H9 (cell line): ENCODE measurements at regions not wholly inside any gene's neighbourhood (a gene's known extent, or its start where the extent isn't known, plus 50 kb on each side); places are given as distances from the start of the nearest gene placed in this dataset.

Source experiments
- DNase-seq: peaks from one replicate; pipeline ENCODE4 v3.0.0-alpha.2; 2017
- H2AFZ ChIP-seq: one replicate; pipeline ENCODE4 v1.6.1; 2013; ENCODE audit warnings: mild to moderate bottlenecking, low read length, control low read depth, moderate library complexity
- H2AK5ac ChIP-seq: 2 replicates; pipeline ENCODE4 v1.6.1; 2013; ENCODE audit warnings: low read length, control low read depth, mixed read lengths; ENCODE audit not compliant: insufficient read length
- H2BK120ac ChIP-seq: one replicate; pipeline ENCODE4 v1.6.1; 2013; ENCODE audit warnings: low read depth, mild to moderate bottlenecking, low read length, control low read depth, inconsistent platforms; ENCODE audit not compliant: poor library complexity, severe bottlenecking
- H2BK12ac ChIP-seq: 2 replicates; pipeline ENCODE4 v1.6.1; 2013; ENCODE audit warnings: low read length, control low read depth, mixed read lengths, low read depth; ENCODE audit not compliant: insufficient read length
- H2BK15ac ChIP-seq: 2 replicates; pipeline ENCODE4 v1.6.1; 2013; ENCODE audit warnings: low read depth, low read length, control low read depth
- H2BK20ac ChIP-seq: one replicate; pipeline ENCODE4 v1.6.1; 2013; ENCODE audit warnings: low read depth, mild to moderate bottlenecking, low read length, control low read depth, inconsistent platforms; ENCODE audit not compliant: poor library complexity, severe bottlenecking
- H2BK5ac ChIP-seq: 2 replicates; pipeline ENCODE4 v1.6.1; 2013; ENCODE audit warnings: low read length, control low read depth, mixed read lengths; ENCODE audit not compliant: insufficient read length
- H3K14ac ChIP-seq: 2 replicates; pipeline ENCODE4 v1.6.1; 2013; ENCODE audit warnings: low read length, control low read depth; ENCODE audit not compliant: insufficient read depth
- H3K18ac ChIP-seq: 2 replicates; pipeline ENCODE4 v1.6.1; 2013; ENCODE audit warnings: low read depth, mild to moderate bottlenecking, mixed read lengths, low read length, control low read depth; ENCODE audit not compliant: insufficient read length
- H3K23ac ChIP-seq: 2 replicates; pipeline ENCODE4 v1.6.1; 2013; ENCODE audit warnings: low read length, control low read depth, mixed read lengths, low read depth; ENCODE audit not compliant: insufficient read length
- H3K23me2 ChIP-seq: 2 replicates; pipeline ENCODE4 v1.6.1; 2013; ENCODE audit warnings: low read depth, mild to moderate bottlenecking, mixed read lengths, low read length, control low read depth; ENCODE audit not compliant: insufficient read length, poor library complexity, severe bottlenecking
- H3K27ac ChIP-seq: 2 replicates; pipeline ENCODE4 v1.5.1; 2013; ENCODE audit warnings: low read length, control low read depth, mixed read lengths, low read depth; ENCODE audit not compliant: insufficient read length
- H3K27me3 ChIP-seq: 2 replicates; pipeline ENCODE4 v1.6.1; 2013; ENCODE audit warnings: low read length, control low read depth, inconsistent platforms; ENCODE audit not compliant: insufficient read depth
- H3K4ac ChIP-seq: 2 replicates; pipeline ENCODE4 v1.6.1; 2013; ENCODE audit warnings: low read depth, mild to moderate bottlenecking, control low read depth, inconsistent platforms, low read length, moderate library complexity
- H3K4me1 ChIP-seq: 2 replicates; pipeline ENCODE4 v1.6.1; 2013; ENCODE audit warnings: low read length, control low read depth, inconsistent platforms; ENCODE audit not compliant: insufficient read depth
- H3K4me2 ChIP-seq: 2 replicates; pipeline ENCODE4 v1.6.1; 2013; ENCODE audit warnings: low read length, control low read depth, mixed read lengths; ENCODE audit not compliant: insufficient read length, insufficient read depth
- H3K56ac ChIP-seq: 2 replicates; pipeline ENCODE4 v1.6.1; 2013; ENCODE audit warnings: low read depth, mild to moderate bottlenecking, mixed read lengths, low read length, control low read depth; ENCODE audit not compliant: insufficient read length
- H3K79me1 ChIP-seq: 2 replicates; pipeline ENCODE4 v1.6.1; 2013; ENCODE audit warnings: low read depth, mild to moderate bottlenecking, moderate library complexity, low read length, control low read depth, inconsistent platforms; ENCODE audit not compliant: insufficient read depth, poor library complexity, severe bottlenecking
- H3K79me2 ChIP-seq: 2 replicates; pipeline ENCODE4 v1.6.1; 2013; ENCODE audit warnings: low read length, control low read depth, inconsistent platforms; ENCODE audit not compliant: insufficient read depth
- H3K9ac ChIP-seq: 2 replicates; pipeline ENCODE4 v1.6.1; 2013; ENCODE audit warnings: low read length, control low read depth, mixed read lengths; ENCODE audit not compliant: insufficient read length; ENCODE audit errors: extremely low read depth
- H3K9me3 ChIP-seq: one replicate; pipeline ENCODE4 v1.6.1; 2013; ENCODE audit warnings: low read depth, low read length, inconsistent platforms; ENCODE audit not compliant: control insufficient read depth
- H3T11ph ChIP-seq: one replicate; pipeline ENCODE4 v1.6.1; 2013; ENCODE audit warnings: mild to moderate bottlenecking, low read length, control low read depth, inconsistent platforms
- H4K20me1 ChIP-seq: one replicate; pipeline ENCODE4 v1.6.1; 2013; ENCODE audit not compliant: control insufficient read depth, insufficient read length, insufficient read depth
- H4K5ac ChIP-seq: 2 replicates; pipeline ENCODE4 v1.6.1; 2013; ENCODE audit warnings: low read depth, mild to moderate bottlenecking, mixed read lengths, low read length, control low read depth; ENCODE audit not compliant: insufficient read length
- H4K8ac ChIP-seq: replicated peaks from 2 replicates; pipeline ENCODE4 v1.6.1; 2013; ENCODE audit warnings: low read length, control low read depth, mixed read lengths, low read depth; ENCODE audit not compliant: insufficient read length
- H4K91ac ChIP-seq: 2 replicates; pipeline ENCODE4 v1.6.1; 2013; ENCODE audit warnings: low read depth, mild to moderate bottlenecking, moderate library complexity, mixed read lengths, low read length, control low read depth; ENCODE audit not compliant: insufficient read length
- H3K27ac Mint-ChIP-seq, 3 experiments: 2 replicates in 2 of 3; 3 replicates in 1 of 3; pipeline ENCODE4 v1.8.0; 2020 to 2021; ENCODE audit warnings: mixed read lengths in 3 of 3, mild to moderate bottlenecking in 1 of 3, moderate library complexity in 1 of 3
- H3K27me3 Mint-ChIP-seq: 2 replicates; pipeline ENCODE4 v1.8.0; 2021; ENCODE audit warnings: low read depth, mild to moderate bottlenecking, moderate library complexity, mixed read lengths
- H3K36me3 Mint-ChIP-seq, 3 experiments: 2 replicates in 2 of 3; 3 replicates in 1 of 3; pipeline ENCODE4 v1.8.0; 2020 to 2021; ENCODE audit warnings: low read depth in 3 of 3, mixed read lengths in 3 of 3; ENCODE audit not compliant: insufficient read depth in 1 of 3
- H3K4me1 Mint-ChIP-seq, 2 experiments: 2 replicates each; pipeline ENCODE4 v1.8.0; 2020; ENCODE audit warnings: mixed read lengths in 2 of 2
- H3K4me3 Mint-ChIP-seq, 2 experiments: 2 replicates in 1 of 2; 3 replicates in 1 of 2; pipeline ENCODE4 v1.8.0; 2020 to 2021; ENCODE audit warnings: mild to moderate bottlenecking in 2 of 2, mixed read lengths in 2 of 2, moderate library complexity in 1 of 2
- H3K9me3 Mint-ChIP-seq, 2 experiments: 2 replicates in 1 of 2; 3 replicates in 1 of 2; pipeline ENCODE4 v1.8.0; 2020; ENCODE audit warnings: mild to moderate bottlenecking in 2 of 2, mixed read lengths in 2 of 2, moderate library complexity in 1 of 2
- CTCF ChIP-seq: fragments of 200-600 bp; sonication (generic); conservative IDR thresholded peaks from 3 replicates; pipeline ENCODE4 v1.8.0; 2021; ENCODE audit warnings: antibody characterized with exemption, mild to moderate bottlenecking
- WGBS: extraction: QIAGEN DNeasy Blood & Tissue Kit; methylation state at CpG from one replicate; pipeline ENCODE4 v1.1.7; 2013; ENCODE audit warnings: missing lambda C conversion rate, low lambda C conversion rate, mixed read lengths; ENCODE audit not compliant: insufficient read length; ENCODE audit errors: extremely low coverage; 5-methylcytosine and 5-hydroxymethylcytosine counted together

GRCh38 chr21:16315223-16315622 lies 585.4 kb downstream of the USP25 start:
- TF ChIP-seq CTCF, result no peak
- H3K4me3 Mint-ChIP-seq, result no peak overlapping the region
- Histone ChIP-seq H2AK5ac (no peak overlapping the region), H4K91ac (no peak overlapping the region), H4K5ac (no peak overlapping the region), H3K27me3 (no peaks in the 10 kb centered on the region), H3T11ph (no peak overlapping the region), H4K8ac (no peak overlapping the region), H2BK15ac (no peak overlapping the region), H2BK120ac (no peak overlapping the region), H3K9ac (no peak overlapping the region), H3K79me1 (no peaks in the 10 kb centered on the region), H4K20me1 (no peaks in the 10 kb centered on the region), H3K23me2 (no peaks in the 10 kb centered on the region), H2BK12ac (no peak overlapping the region), H2AFZ (no peak overlapping the region), H3K14ac (no peak overlapping the region), H3K56ac (no peak overlapping the region), H3K9me3 (no peaks in the 10 kb centered on the region), H3K4me1 (no peaks in the 10 kb centered on the region; the same call in 1 of the 2 replicates), H2BK5ac (no peak overlapping the region), H3K18ac (no peak overlapping the region), H3K23ac (no peak overlapping the region), H3K27ac (no peak overlapping the region), H3K79me2 (no peaks in the 10 kb centered on the region), H3K4me2 (no peak overlapping the region), H2BK20ac (no peak overlapping the region), H3K4ac (no peak overlapping the region)
- no peaks in the 10 kb centered on the region for H3K36me3 Mint-ChIP-seq
- WGBS, result no CpG with 5 or more reads among the region's 1 CpG
- DNase-seq, result no peak
- no peaks in the 10 kb centered on the region; a peak in 1 of 5 replicates for H3K9me3 Mint-ChIP-seq
- no peak overlapping the region for H3K27ac Mint-ChIP-seq
- H3K27me3 Mint-ChIP-seq, result no peaks in the 10 kb centered on the region; the same call in 1 of the 2 replicates
- H3K4me1 Mint-ChIP-seq, result peaks cover 12 to 23% of the 10 kb centered on the region in 2 experiments
